DOHH2 (cell line): ENCODE measurements at regions not wholly inside any gene's neighbourhood (a gene's known extent, or its start where the extent isn't known, plus 50 kb on each side); places are given as distances from the start of the nearest gene placed in this dataset.

Experiments
- EZH2phosphoT487 ChIP-seq: fragments of 200-600 bp; sonication (generic); IDR thresholded peaks from 2 replicates; pipeline ENCODE4 v1.6.1; 2017; ENCODE audit warnings: borderline replicate concordance, mild to moderate bottlenecking, antibody characterized with exemption, low read length, moderate library complexity, mixed read lengths
- TF ChIP-seq, protein P1 (sequence below): fragments of 200-600 bp; sonication (generic); IDR thresholded peaks from one replicate; pipeline ENCODE4 v1.5.1; 2014; ENCODE audit warnings: antibody characterized with exemption, mild to moderate bottlenecking, low read depth, low read length; ENCODE audit not compliant: poor library complexity, severe bottlenecking

DNA sequence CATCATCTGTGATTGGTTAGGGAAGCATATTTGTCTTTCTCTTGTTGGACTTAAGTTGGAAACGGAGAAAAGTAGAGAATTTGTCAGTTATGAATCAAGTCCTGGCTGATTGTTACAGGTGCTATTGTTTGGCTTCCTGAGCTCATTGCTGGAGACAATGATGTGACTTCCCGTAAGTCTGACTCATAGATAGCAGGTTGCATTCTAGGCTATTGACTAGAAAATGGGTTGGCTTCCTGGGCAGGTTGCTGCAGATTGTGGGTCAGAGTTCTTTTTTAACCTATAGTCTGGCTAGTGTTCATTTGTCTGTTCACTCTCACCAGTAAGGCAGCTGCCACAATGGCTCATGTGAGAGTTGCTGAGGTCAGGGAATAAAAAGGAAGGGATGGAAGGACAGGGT lies 101.5 kb downstream of the CCNA1 start:
- TF ChIP-seq, protein P1, sequence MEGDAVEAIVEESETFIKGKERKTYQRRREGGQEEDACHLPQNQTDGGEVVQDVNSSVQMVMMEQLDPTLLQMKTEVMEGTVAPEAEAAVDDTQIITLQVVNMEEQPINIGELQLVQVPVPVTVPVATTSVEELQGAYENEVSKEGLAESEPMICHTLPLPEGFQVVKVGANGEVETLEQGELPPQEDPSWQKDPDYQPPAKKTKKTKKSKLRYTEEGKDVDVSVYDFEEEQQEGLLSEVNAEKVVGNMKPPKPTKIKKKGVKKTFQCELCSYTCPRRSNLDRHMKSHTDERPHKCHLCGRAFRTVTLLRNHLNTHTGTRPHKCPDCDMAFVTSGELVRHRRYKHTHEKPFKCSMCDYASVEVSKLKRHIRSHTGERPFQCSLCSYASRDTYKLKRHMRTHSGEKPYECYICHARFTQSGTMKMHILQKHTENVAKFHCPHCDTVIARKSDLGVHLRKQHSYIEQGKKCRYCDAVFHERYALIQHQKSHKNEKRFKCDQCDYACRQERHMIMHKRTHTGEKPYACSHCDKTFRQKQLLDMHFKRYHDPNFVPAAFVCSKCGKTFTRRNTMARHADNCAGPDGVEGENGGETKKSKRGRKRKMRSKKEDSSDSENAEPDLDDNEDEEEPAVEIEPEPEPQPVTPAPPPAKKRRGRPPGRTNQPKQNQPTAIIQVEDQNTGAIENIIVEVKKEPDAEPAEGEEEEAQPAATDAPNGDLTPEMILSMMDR: no peak
- no peak for TF ChIP-seq EZH2phosphoT487
